ENCODE measurements at regions not wholly inside any gene's neighbourhood (a gene's known extent, or its start where the extent isn't known, plus 50 kb on each side); places are given as distances from the start of the nearest gene placed in this dataset.

GRCh38 chr6:10223841-10224240 lies 191.0 kb downstream of the TFAP2A start:
- Histone ChIP-seq H3K36me3 (ENCODE audit: control insufficient read depth in 2 of 2, extremely low read depth in 1 of 2, insufficient read depth in 2 of 2, low read length in 2 of 2) (no peaks in the 10 kb centered on the region), H3K9me1 (replicated peaks; ENCODE audit: control insufficient read depth, extremely low read depth, insufficient read depth, low read length) (no peaks in the 10 kb centered on the region), H4K20me1 (replicated peaks; ENCODE audit: control insufficient read depth, extremely low read depth, insufficient read depth, low read length) (no peaks in the 10 kb centered on the region), H3K9ac (replicated peaks; ENCODE audit: extremely low read depth, insufficient read depth, low read length) (no peak overlapping the region), H3K27me3 (ENCODE audit: control insufficient read depth in 2 of 2, insufficient read depth in 2 of 2, low read length in 2 of 2) (no peaks in the 10 kb centered on the region), H3K4me1 (ENCODE audit: control insufficient read depth, extremely low read depth, insufficient read depth, low read length) (no peaks in the 10 kb centered on the region), H3K4me2 (ENCODE audit: insufficient read depth, low read length) (no peak overlapping the region), H2AFZ (ENCODE audit: low read depth, low read length) (no peak overlapping the region), H3K9me3 (replicated peaks; ENCODE audit: control insufficient read depth, insufficient read depth, low read length) (peaks cover 2% of the 10 kb centered on the region), H3K4me3 (replicated peaks in 1 of 3; ENCODE audit: insufficient read depth in 1 of 3, low read depth in 1 of 3, low read length in 3 of 3) (no peak overlapping the region), H3K79me2 (ENCODE audit: control insufficient read depth, insufficient read depth, low read length) (no peaks in the 10 kb centered on the region), H3K27ac (ENCODE audit: insufficient read depth, low read depth, low read length) (no peak overlapping the region)
- no peak for TF ChIP-seq FOS (IDR thresholded peaks at IDR 0.05; ENCODE audit: borderline replicate concordance, insufficient read depth, low read length)
- no peak for TF ChIP-seq JUN (IDR thresholded peaks at IDR 0.05; ENCODE audit: borderline replicate concordance, insufficient read depth, insufficient read length, low read depth)
- no peak for TF ChIP-seq MAX (IDR thresholded peaks at IDR 0.05; ENCODE audit: insufficient read depth, insufficient read length)
- no peak for TF ChIP-seq POLR2A (IDR thresholded peaks at IDR 0.05; ENCODE audit: low read depth, low read length)
- no peak for TF ChIP-seq CTCF (IDR thresholded peaks at IDR 0.05; ENCODE audit: extremely low read depth in 1 of 2, insufficient read depth in 1 of 2, low read depth in 1 of 2, low read length in 2 of 2)
- TF ChIP-seq GATA2 (IDR thresholded peaks at IDR 0.05; ENCODE audit: insufficient read depth, insufficient read length, low read depth, low read length) = no peak
- no peak for TF ChIP-seq MYC (IDR thresholded peaks at IDR 0.05; ENCODE audit: low read depth, low read length)
- no peak for TF ChIP-seq EZH2 (IDR thresholded peaks at IDR 0.05; ENCODE audit: borderline replicate concordance, low read depth, low read length, severe bottlenecking)
- no peak for TF ChIP-seq POLR2AphosphoS5 (IDR thresholded peaks at IDR 0.05; ENCODE audit: insufficient read depth, low read depth, low read length)
- no TSS peak for BruUV-seq (replicated peaks)
- FAIRE-seq = no peak
- ChIA-PET POLR2A (no interaction called here), CTCF (no interaction called here)
- no peak for DNase-seq (ENCODE audit: low read depth, low spot score)
- intact Hi-C loops (cut with micrococcal nuclease) = no loop called here
- dilution Hi-C loops (cut with MboI; ENCODE audit: extremely low pct_ligation_motif_present, low sequenced_read_pairs) = no loop called here
